OCI-LY1 (cell line): ENCODE measurements at regions not wholly inside any gene's neighbourhood (a gene's known extent, or its start where the extent isn't known, plus 50 kb on each side); places are given as distances from the start of the nearest gene placed in this dataset.

Experiments
- EZH2 ChIP-seq: fragments of 200-600 bp; sonication (generic), shearing (Covaris generic); IDR thresholded peaks from 2 replicates; pipeline ENCODE4 v1.8.0; 2017; ENCODE audit warnings: borderline replicate concordance, mixed run types, mild to moderate bottlenecking, antibody characterized with exemption, low read length, moderate library complexity, mixed read lengths
- TF ChIP-seq, protein P1 (sequence below): fragments of 200-600 bp; sonication (generic), shearing (Covaris generic); IDR thresholded peaks from 2 replicates; pipeline ENCODE4 v1.5.1; 2017; ENCODE audit warnings: mild to moderate bottlenecking, antibody characterized with exemption, low read length, moderate library complexity, mixed read lengths

- TF ChIP-seq, protein P1, sequence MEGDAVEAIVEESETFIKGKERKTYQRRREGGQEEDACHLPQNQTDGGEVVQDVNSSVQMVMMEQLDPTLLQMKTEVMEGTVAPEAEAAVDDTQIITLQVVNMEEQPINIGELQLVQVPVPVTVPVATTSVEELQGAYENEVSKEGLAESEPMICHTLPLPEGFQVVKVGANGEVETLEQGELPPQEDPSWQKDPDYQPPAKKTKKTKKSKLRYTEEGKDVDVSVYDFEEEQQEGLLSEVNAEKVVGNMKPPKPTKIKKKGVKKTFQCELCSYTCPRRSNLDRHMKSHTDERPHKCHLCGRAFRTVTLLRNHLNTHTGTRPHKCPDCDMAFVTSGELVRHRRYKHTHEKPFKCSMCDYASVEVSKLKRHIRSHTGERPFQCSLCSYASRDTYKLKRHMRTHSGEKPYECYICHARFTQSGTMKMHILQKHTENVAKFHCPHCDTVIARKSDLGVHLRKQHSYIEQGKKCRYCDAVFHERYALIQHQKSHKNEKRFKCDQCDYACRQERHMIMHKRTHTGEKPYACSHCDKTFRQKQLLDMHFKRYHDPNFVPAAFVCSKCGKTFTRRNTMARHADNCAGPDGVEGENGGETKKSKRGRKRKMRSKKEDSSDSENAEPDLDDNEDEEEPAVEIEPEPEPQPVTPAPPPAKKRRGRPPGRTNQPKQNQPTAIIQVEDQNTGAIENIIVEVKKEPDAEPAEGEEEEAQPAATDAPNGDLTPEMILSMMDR: no peak
- no peak for TF ChIP-seq EZH2
These were observed 488.5 kb downstream of the ANKRD7 start for GRCh38 chr7:118713039-118713438.
